Loucy (cell line): ENCODE measurements at regions not wholly inside any gene's neighbourhood (a gene's known extent, or its start where the extent isn't known, plus 50 kb on each side); places are given as distances from the start of the nearest gene placed in this dataset.

Experiments used
- H2AFZ ChIP-seq: fragments of 200-600 bp; sonication (generic); 2 replicates; pipeline ENCODE4 v1.6.0; 2016; ENCODE audit warnings: antibody characterized with exemption, mild to moderate bottlenecking, low read length, moderate library complexity
- H3F3A ChIP-seq: fragments of 200-600 bp; 2 replicates; pipeline ENCODE4 v1.6.0; 2016; ENCODE audit warnings: antibody characterized with exemption, low read depth, mild to moderate bottlenecking
- H3K27me3 ChIP-seq: fragments of 200-600 bp; sonication (generic); 2 replicates; pipeline ENCODE4 v1.6.1; 2014; ENCODE audit warnings: low read length, mild to moderate bottlenecking; ENCODE audit not compliant: insufficient read depth, poor library complexity, severe bottlenecking
- H3K36me3 ChIP-seq: fragments of 200-600 bp; sonication (generic); 2 replicates; pipeline ENCODE4 v1.6.1; 2016; ENCODE audit warnings: low read length; ENCODE audit not compliant: insufficient read depth
- H3K4me1 ChIP-seq: fragments of 200-600 bp; sonication (generic); 2 replicates; pipeline ENCODE4 v1.5.1; 2014; ENCODE audit warnings: low read length, mild to moderate bottlenecking; ENCODE audit not compliant: insufficient read depth, poor library complexity, severe bottlenecking
- H3K4me2 ChIP-seq: fragments of 200-600 bp; sonication (generic); 2 replicates; pipeline ENCODE4 v1.6.0; 2014; ENCODE audit warnings: antibody characterized with exemption, low read length, low read depth, mild to moderate bottlenecking; ENCODE audit not compliant: poor library complexity, severe bottlenecking
- H3K4me3 ChIP-seq: fragments of 200-600 bp; sonication (generic); 2 replicates; pipeline ENCODE4 v1.5.1; 2014; ENCODE audit warnings: low read length, mild to moderate bottlenecking, mixed read lengths; ENCODE audit not compliant: poor library complexity, severe bottlenecking
- H3K79me2 ChIP-seq: fragments of 200-600 bp; sonication (generic); 2 replicates; pipeline ENCODE4 v1.6.1; 2014; ENCODE audit warnings: low read length; ENCODE audit not compliant: insufficient read depth
- H3K9ac ChIP-seq: fragments of 200-600 bp; sonication (generic); 2 replicates; pipeline ENCODE4 v1.6.0; 2014; ENCODE audit warnings: mild to moderate bottlenecking, low read depth, low read length, moderate library complexity; ENCODE audit not compliant: poor library complexity, severe bottlenecking
- H3K9me2 ChIP-seq: fragments of 200-600 bp; sonication (generic); replicated peaks from 2 replicates; pipeline ENCODE4 v1.6.1; 2016; ENCODE audit warnings: low read depth, low read length, mixed read lengths
- H3K9me3 ChIP-seq: fragments of 200-600 bp; sonication (generic); 2 replicates; pipeline ENCODE4 v1.6.1; 2014; ENCODE audit warnings: mild to moderate bottlenecking, antibody characterized with exemption, low read length, low read depth; ENCODE audit not compliant: insufficient read depth
- H4K20me1 ChIP-seq: fragments of 200-600 bp; sonication (generic); 2 replicates; pipeline ENCODE4 v1.6.0; 2014; ENCODE audit warnings: antibody characterized with exemption, low read length, mild to moderate bottlenecking; ENCODE audit not compliant: insufficient read depth, poor library complexity, severe bottlenecking
- EZH2phosphoT487 ChIP-seq: fragments of 200-600 bp; IDR thresholded peaks from 2 replicates; pipeline ENCODE4 v1.6.1; 2018; ENCODE audit warnings: antibody characterized with exemption, mild to moderate bottlenecking, moderate library complexity, borderline replicate concordance
- TF ChIP-seq, protein P1 (sequence below): fragments of 200-600 bp; sonication (generic); conservative IDR thresholded peaks from 2 replicates; pipeline ENCODE4 v1.5.1; 2014; ENCODE audit warnings: mild to moderate bottlenecking, antibody characterized with exemption, low read length

- Histone ChIP-seq H3K36me3 (no peaks in the 10 kb centered on the region), H3K9me3 (no peaks in the 10 kb centered on the region), H3K79me2 (no peaks in the 10 kb centered on the region), H3K27me3 (no peaks in the 10 kb centered on the region), H3K4me3 (no peak overlapping the region), H3F3A (no peaks in the 10 kb centered on the region), H3K4me2 (no peak overlapping the region), H4K20me1 (no peaks in the 10 kb centered on the region), H3K9ac (no peak overlapping the region), H3K4me1 (peaks cover 11% of the 10 kb centered on the region), H2AFZ (no peak overlapping the region), H3K9me2 (no peaks in the 10 kb centered on the region)
- no peak for TF ChIP-seq EZH2phosphoT487
- TF ChIP-seq, protein P1, sequence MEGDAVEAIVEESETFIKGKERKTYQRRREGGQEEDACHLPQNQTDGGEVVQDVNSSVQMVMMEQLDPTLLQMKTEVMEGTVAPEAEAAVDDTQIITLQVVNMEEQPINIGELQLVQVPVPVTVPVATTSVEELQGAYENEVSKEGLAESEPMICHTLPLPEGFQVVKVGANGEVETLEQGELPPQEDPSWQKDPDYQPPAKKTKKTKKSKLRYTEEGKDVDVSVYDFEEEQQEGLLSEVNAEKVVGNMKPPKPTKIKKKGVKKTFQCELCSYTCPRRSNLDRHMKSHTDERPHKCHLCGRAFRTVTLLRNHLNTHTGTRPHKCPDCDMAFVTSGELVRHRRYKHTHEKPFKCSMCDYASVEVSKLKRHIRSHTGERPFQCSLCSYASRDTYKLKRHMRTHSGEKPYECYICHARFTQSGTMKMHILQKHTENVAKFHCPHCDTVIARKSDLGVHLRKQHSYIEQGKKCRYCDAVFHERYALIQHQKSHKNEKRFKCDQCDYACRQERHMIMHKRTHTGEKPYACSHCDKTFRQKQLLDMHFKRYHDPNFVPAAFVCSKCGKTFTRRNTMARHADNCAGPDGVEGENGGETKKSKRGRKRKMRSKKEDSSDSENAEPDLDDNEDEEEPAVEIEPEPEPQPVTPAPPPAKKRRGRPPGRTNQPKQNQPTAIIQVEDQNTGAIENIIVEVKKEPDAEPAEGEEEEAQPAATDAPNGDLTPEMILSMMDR = no peak
Measured at GRCh38 chr18:57214976-57215375, 68.1 kb downstream of the BOD1L2 start.

DNA sequence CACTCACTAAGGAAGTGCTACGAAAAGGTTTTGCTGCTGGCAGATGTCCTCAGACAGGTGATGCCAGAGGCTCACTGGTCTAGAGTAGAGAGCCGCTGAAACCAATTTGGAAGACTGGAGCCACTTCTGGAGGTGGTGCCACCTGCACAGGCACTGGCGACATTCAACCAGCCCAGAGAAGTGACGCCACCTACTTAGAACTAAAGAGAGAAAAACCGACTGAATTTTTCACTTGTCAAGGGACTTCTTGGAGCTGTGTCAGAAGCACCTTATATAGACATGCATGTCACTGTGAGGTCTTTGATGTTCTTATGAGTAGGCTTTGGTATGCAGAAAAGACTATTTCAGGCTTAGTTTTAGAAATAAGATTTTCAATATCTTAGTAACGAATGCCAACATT is 71.4 kb downstream of the BOD1L2 start:
- H3F3A ChIP-seq = no peaks in the 10 kb centered on the region
- no peak overlapping the region for H3K4me3 ChIP-seq
- no peaks in the 10 kb centered on the region for H3K4me1 ChIP-seq
- no peaks in the 10 kb centered on the region for H3K9me2 ChIP-seq
- no peak overlapping the region for H3K9ac ChIP-seq
- H3K4me2 ChIP-seq = no peak overlapping the region
- no peaks in the 10 kb centered on the region for H4K20me1 ChIP-seq
- no peaks in the 10 kb centered on the region for H3K9me3 ChIP-seq
- no peaks in the 10 kb centered on the region for H3K27me3 ChIP-seq
- TF ChIP-seq EZH2phosphoT487 = no peak
- TF ChIP-seq, protein P1 = no peak
- H2AFZ ChIP-seq = no peak overlapping the region
- H3K36me3 ChIP-seq = no peaks in the 10 kb centered on the region
- no peaks in the 10 kb centered on the region for H3K79me2 ChIP-seq

GRCh38 chr18:57219964-57220363 is 73.1 kb downstream of the BOD1L2 start:
- H3K4me2 ChIP-seq = no peak overlapping the region

More at GRCh38 chr18:57219964-57220363, 73.1 kb downstream of the BOD1L2 start:
- no peak overlapping the region for H3K9ac ChIP-seq
- no peak overlapping the region for H3K4me3 ChIP-seq
- H4K20me1 ChIP-seq = no peaks in the 10 kb centered on the region
- H3K27me3 ChIP-seq = no peaks in the 10 kb centered on the region
- H3K9me3 ChIP-seq = no peaks in the 10 kb centered on the region
- no peaks in the 10 kb centered on the region for H3K9me2 ChIP-seq
- H2AFZ ChIP-seq = no peak overlapping the region
- H3F3A ChIP-seq = no peaks in the 10 kb centered on the region
- TF ChIP-seq EZH2phosphoT487 = no peak
- TF ChIP-seq, protein P1 = no peak
- no peaks in the 10 kb centered on the region for H3K36me3 ChIP-seq
- no peaks in the 10 kb centered on the region for H3K4me1 ChIP-seq
- H3K79me2 ChIP-seq = no peaks in the 10 kb centered on the region
